GM12801 (cell line): ENCODE measurements at regions not wholly inside any gene's neighbourhood (a gene's known extent, or its start where the extent isn't known, plus 50 kb on each side); places are given as distances from the start of the nearest gene placed in this dataset.

Source experiments
- TF ChIP-seq, protein P1 (sequence below): IDR thresholded peaks from one replicate; pipeline ENCODE4 v1.5.1; 2011; ENCODE audit warnings: control low read depth; ENCODE audit not compliant: insufficient read length; ENCODE audit errors: extremely low read depth

DNA sequence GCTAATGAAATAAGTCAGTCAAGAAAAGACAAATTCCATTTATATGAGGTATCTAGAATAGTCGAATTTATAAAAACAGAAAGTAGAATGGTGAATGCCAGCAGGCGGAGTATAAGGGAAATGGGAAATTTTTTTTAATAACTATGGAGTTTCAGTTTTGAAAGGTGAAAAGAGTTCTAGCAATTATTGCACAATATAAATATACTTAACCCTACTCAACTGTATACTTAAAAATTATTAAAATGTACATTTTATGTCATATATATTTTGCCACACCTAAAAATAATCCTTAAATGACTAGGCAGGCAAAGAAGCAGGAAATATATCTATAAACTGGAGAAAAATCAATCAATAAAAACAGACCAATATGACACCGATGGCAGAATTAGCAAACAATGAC is 196.5 kb upstream of the UBASH3B start:
- TF ChIP-seq, protein P1, sequence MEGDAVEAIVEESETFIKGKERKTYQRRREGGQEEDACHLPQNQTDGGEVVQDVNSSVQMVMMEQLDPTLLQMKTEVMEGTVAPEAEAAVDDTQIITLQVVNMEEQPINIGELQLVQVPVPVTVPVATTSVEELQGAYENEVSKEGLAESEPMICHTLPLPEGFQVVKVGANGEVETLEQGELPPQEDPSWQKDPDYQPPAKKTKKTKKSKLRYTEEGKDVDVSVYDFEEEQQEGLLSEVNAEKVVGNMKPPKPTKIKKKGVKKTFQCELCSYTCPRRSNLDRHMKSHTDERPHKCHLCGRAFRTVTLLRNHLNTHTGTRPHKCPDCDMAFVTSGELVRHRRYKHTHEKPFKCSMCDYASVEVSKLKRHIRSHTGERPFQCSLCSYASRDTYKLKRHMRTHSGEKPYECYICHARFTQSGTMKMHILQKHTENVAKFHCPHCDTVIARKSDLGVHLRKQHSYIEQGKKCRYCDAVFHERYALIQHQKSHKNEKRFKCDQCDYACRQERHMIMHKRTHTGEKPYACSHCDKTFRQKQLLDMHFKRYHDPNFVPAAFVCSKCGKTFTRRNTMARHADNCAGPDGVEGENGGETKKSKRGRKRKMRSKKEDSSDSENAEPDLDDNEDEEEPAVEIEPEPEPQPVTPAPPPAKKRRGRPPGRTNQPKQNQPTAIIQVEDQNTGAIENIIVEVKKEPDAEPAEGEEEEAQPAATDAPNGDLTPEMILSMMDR, result no peak

DNA sequence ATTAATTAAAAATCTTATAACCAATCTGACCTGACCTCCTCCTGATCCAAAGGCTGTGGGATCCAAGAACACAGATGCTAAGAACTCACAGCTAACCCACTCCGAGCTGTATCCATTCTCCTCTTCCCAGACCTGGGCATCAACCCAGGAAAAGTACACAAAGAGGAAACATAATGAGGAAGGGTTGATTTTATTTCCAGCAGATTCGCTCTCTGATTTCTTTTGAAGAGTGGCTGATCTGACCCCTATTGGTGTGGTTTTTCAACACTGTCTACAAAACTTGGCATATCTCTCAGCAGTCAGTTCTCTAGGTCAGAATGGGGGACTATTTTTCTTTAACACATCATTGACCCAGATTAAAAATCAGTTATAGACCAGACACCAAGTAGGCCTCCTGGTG is 201.9 kb upstream of the UBASH3B start:
- TF ChIP-seq, protein P1, result no peak

DNA sequence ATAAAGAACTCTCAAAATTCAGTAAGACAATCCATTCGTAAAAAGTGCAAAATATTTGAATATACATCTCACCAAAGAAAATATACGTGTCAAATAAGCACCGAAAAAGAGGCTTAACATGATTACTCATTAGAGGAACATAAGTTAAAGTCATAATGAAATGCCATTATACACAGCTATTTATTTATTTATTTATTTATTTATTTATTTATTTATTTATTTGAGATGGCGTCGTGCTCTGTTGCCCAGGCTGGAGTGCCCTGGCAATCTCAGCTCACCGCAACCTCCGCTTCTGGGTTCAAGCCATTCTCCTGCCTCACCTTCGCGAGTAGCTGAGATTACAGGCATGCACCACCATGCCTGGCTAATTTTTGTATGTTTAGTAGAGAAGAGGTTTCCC is 203.6 kb upstream of the UBASH3B start:
- TF ChIP-seq, protein P1, result no peak

DNA sequence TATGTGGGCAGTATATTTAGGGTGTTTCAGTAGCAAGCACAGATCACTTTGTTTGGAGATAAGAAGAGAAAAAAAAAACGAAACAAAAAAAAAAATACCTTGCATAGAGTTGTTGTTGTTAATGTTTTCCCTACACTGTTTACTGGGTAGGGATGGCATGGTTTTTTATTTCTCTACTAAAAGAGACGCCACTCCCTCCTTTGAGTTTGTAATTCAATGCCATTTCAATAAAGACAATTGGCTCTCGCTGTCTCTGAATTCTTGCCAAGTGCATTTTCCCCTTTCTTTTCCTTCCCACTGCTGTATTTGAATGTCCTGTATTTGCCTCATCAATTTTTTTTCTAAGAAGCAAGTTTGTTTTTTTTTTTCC is 213.9 kb upstream of the UBASH3B start:
- TF ChIP-seq, protein P1, result no peak

DNA sequence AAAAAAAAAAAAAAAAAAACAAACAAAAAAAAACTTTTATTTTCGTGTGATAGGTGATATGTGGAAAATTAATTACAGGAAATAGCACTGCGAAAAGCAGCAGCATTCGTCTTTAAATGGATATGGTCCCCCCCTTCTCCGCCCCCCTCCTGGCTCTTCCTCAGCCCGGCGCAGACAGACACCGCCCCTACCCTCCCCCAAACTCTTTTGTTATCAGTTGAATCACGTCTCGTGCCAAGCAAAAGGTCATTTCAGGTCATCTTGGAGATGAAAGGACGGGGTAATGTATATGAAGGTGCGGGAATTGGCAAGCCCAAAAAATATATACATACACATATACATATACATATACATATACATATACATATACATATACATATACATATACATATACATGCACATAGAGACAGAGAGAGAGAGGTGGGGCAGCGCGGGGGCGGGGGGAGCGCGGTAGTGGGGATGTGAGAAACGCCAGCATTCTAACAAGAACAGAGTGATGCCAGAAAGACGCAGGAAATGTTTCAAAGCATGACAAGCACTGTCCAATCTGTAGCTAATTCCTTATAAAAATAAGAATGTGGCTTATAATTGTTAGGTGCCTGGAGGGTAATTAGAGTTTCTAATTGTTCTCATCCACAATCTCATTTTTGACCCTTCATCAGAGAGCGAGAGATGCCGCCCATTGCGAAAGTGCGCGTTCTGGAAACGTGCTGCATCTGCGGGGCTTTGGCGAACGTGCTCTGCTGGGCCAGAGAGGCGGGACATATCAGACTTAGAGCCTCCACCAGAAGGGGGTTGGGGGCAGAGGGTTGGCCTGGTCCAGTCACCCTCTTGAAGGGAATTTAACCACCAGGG is 214.5 kb upstream of the UBASH3B start:
- TF ChIP-seq, protein P1, result no peak

DNA sequence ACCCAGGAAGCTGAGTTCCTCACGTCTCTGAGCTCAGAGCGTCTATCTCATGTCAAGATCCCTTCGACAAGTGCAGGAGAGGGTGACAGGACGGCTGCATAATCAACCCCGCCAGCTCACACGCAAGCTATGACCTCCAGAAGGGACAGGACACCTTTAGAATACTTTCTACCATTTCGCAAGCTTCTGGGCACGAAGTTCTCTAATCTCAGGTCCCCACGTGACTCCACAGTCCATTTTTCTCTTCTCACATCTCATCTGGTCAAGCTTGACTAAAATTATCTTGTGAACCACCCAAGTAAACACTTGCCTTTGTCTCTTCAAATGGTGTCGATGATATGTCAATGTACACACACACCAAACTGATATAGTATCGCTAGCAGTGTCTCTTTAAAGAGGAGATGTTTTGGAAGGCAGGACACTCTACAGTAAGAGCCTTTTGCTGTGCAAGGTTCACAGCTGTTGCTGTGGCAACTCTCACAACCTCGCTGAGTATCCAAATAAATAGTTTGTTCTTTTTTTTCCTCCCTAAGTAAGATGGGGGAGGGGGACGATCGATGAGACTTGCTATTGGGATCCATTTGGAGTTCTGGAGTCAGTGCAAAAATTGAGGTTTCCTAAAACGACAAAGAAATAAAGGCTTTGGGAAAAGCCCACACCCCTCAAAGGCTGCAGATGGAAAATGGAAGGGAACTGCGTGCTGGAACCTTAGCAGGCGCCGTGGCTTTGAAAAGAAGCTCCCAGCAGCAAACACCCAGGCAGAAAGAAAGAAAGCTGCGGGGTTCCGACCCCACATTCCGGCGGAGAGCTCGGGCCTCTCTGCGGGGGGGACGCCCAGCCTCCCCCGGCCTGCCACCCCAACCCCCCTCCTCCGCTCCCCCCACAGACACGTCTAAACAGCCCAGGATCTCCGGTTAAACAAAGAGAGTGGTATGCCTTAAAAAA is 215.4 kb upstream of the UBASH3B start:
- TF ChIP-seq, protein P1, result no peak

DNA sequence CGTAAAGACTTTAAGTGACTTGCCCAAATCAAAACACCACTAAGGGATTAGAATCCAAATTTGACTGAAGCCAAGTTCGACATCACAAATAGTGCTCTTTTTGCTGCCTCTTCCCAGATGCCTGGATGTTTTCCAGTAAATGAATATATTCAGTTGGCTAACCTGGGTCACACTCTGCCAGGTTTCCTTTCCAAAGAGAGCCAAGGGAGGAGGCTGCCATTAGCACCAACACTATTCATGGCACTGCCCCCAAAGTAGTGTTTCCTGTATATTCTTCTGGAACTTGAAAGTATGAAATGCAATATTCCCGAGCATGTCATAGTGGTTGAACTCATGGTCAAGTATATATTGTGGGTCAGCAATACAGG is 219.3 kb upstream of the UBASH3B start:
- TF ChIP-seq, protein P1, result no peak
